Esophagus muscularis mucosa (tissue), 4 donors: ENCODE measurements at regions not wholly inside any gene's neighbourhood (a gene's known extent, or its start where the extent isn't known, plus 50 kb on each side); places are given as distances from the start of the nearest gene placed in this dataset.

Source experiments
- DNase-seq: peaks from one replicate; pipeline ENCODE4 v3.0.0-alpha.2; 2017; ENCODE audit errors: extremely low spot score
- H3K27ac ChIP-seq, 4 donors: fragments of 200-600 bp; sonication (generic); replicated peaks in 1 of 4; 1 replicate in 3 of 4; 2 replicates in 1 of 4; pipeline ENCODE4 v1.5.1; 2016 to 2019; ENCODE audit warnings: mild to moderate bottlenecking in 1 of 4
- H3K27me3 ChIP-seq, 4 donors: fragments of 200-600 bp; sonication (generic); one replicate each; pipeline versions ENCODE4 v1.5.1 to v1.6.0; 2016 to 2019
- H3K36me3 ChIP-seq, 4 donors: fragments of 200-600 bp; sonication (generic); one replicate each; pipeline ENCODE4 v1.5.1; 2016 to 2019
- H3K4me1 ChIP-seq, 4 donors: fragments of 200-600 bp; sonication (generic); one replicate each; pipeline ENCODE4 v1.5.1; 2016 to 2019
- H3K4me3 ChIP-seq, 4 donors: fragments of 200-600 bp; sonication (generic); 1 replicate in 2 of 4; 2 replicates in 2 of 4; pipeline ENCODE4 v1.5.1; 2016 to 2019; ENCODE audit warnings: mild to moderate bottlenecking in 4 of 4, moderate library complexity in 1 of 4
- H3K9me3 ChIP-seq, 4 donors: fragments of 200-600 bp; sonication (generic); 1 replicate in 3 of 4; 2 replicates in 1 of 4; pipeline ENCODE4 v1.5.1; 2016 to 2019
- CTCF ChIP-seq, 3 experiments: fragments of 200-600 bp in 2 of 3; fragments of 450-650 bp in 1 of 3; sonication (generic) in 2 of 3; IDR thresholded peaks; one replicate each; pipeline ENCODE4 v1.5.1; 2017 to 2019; ENCODE audit warnings: antibody characterized with exemption in 3 of 3, mild to moderate bottlenecking in 2 of 3, moderate library complexity in 1 of 3
- EP300 ChIP-seq: sonication (generic); formaldehyde crosslinking; IDR thresholded peaks from one replicate; pipeline ENCODE4 v1.6.1; 2017; ENCODE audit warnings: antibody characterized with exemption
- POLR2A ChIP-seq: fragments of 450-650 bp; IDR thresholded peaks from one replicate; pipeline ENCODE4 v1.6.1; 2017; ENCODE audit warnings: antibody characterized with exemption, moderate library complexity, mild to moderate bottlenecking, low read depth
- POLR2AphosphoS5 ChIP-seq, 2 donors: sonication (generic); formaldehyde crosslinking; IDR thresholded peaks; one replicate each; pipeline ENCODE4 v1.6.1; 2017; ENCODE audit warnings: antibody characterized with exemption in 2 of 2
- WGBS: methylation state at CpG from one replicate; pipeline ENCODE4 v1.1.5; 2018; 5-methylcytosine and 5-hydroxymethylcytosine counted together
- intact Hi-C: fragments of 100-400 bp; cut with DNase I; formaldehyde crosslinking; loops from one replicate; pipeline ENCODE4 v1.15.1; 2023

GRCh38 chr5:2888520-2889060 lies 137.1 kb upstream of the IRX2 start:
- 83% methylated on average over 3 of the region's 5 CpGs for WGBS
- Histone ChIP-seq H3K27ac (no peak overlapping the region), H3K4me1 (no peaks in the 10 kb centered on the region), H3K27me3 (no peaks in the 10 kb centered on the region), H3K9me3 (no peaks in the 10 kb centered on the region), H3K4me3 (no peak overlapping the region), H3K36me3 (no peaks in the 10 kb centered on the region)
- TF ChIP-seq POLR2A, result no peak
- no peak for TF ChIP-seq CTCF (IDR thresholded peaks at IDR 0.05)
- no peak for TF ChIP-seq POLR2AphosphoS5 (IDR thresholded peaks at IDR 0.05)
- TF ChIP-seq EP300, result no peak
- intact Hi-C loops, result no loop called here
- DNase-seq, result no peak

- H3K36me3 ChIP-seq, result no peaks in the 10 kb centered on the region
- intact Hi-C loops, result no loop called here
- H3K27ac ChIP-seq, result no peak overlapping the region
- H3K4me1 ChIP-seq, result no peaks in the 10 kb centered on the region
- TF ChIP-seq POLR2AphosphoS5 (IDR thresholded peaks at IDR 0.05) (no peak), CTCF (IDR thresholded peaks at IDR 0.05) (no peak), EP300 (no peak), POLR2A (no peak)
- 90% methylated on average over 7 of the region's 7 CpGs for WGBS
- no peaks in the 10 kb centered on the region for H3K9me3 ChIP-seq
- DNase-seq, result no peak
- H3K4me3 ChIP-seq, result no peak overlapping the region
- no peaks in the 10 kb centered on the region for H3K27me3 ChIP-seq
Measured at GRCh38 chr5:2887481-2888348, 136.2 kb upstream of the IRX2 start.

- no peak for TF ChIP-seq EP300
- no peak for TF ChIP-seq POLR2AphosphoS5 (IDR thresholded peaks at IDR 0.05)
- TF ChIP-seq CTCF (IDR thresholded peaks at IDR 0.05), result no peak
- TF ChIP-seq POLR2A, result no peak
- DNase-seq, result no peak
- Histone ChIP-seq H3K36me3 (no peaks in the 10 kb centered on the region), H3K9me3 (no peaks in the 10 kb centered on the region), H3K4me1 (no peaks in the 10 kb centered on the region), H3K27me3 (no peaks in the 10 kb centered on the region), H3K4me3 (no peak overlapping the region), H3K27ac (no peak overlapping the region)
- 69% methylated on average over 3 of the region's 3 CpGs for WGBS
- intact Hi-C loops, result no loop called here
Measured at GRCh38 chr5:2886531-2886930, 135.1 kb upstream of the IRX2 start.

- no peak overlapping the region for H3K4me3 ChIP-seq
- no peaks in the 10 kb centered on the region for H3K36me3 ChIP-seq
- DNase-seq, result peak; percentile 29
- no peak overlapping the region for H3K27ac ChIP-seq
- no peaks in the 10 kb centered on the region for H3K4me1 ChIP-seq
- intact Hi-C loops, result no loop called here
- TF ChIP-seq EP300 (no peak), CTCF (IDR thresholded peaks at IDR 0.05) (no peak), POLR2AphosphoS5 (IDR thresholded peaks at IDR 0.05) (no peak), POLR2A (no peak)
- H3K9me3 ChIP-seq, result peaks cover 0 to 15% (median 13%) of the 10 kb centered on the region in 4 donors
- H3K27me3 ChIP-seq, result no peaks in the 10 kb centered on the region
- WGBS, result 86% methylated on average over 8 of the region's 8 CpGs
Measured at GRCh38 chr5:2883771-2884170, 132.3 kb upstream of the IRX2 start.
